Colonic mucosa (tissue), 4 donors: ENCODE measurements at regions not wholly inside any gene's neighbourhood (a gene's known extent, or its start where the extent isn't known, plus 50 kb on each side); places are given as distances from the start of the nearest gene placed in this dataset.

Experiments
- DNase-seq: peaks from one replicate; pipeline ENCODE4 v3.0.0-alpha.2; 2020
- H3K27ac ChIP-seq: fragments of 200-600 bp; one replicate; pipeline ENCODE4 v1.8.0; 2021
- H3K27me3 ChIP-seq: fragments of 200-600 bp; one replicate; pipeline ENCODE4 v1.8.0; 2021
- H3K36me3 ChIP-seq: fragments of 200-600 bp; one replicate; pipeline ENCODE4 v1.8.0; 2021
- H3K4me1 ChIP-seq: fragments of 200-600 bp; one replicate; pipeline ENCODE4 v1.8.0; 2021; ENCODE audit warnings: mild to moderate bottlenecking
- H3K4me3 ChIP-seq: fragments of 200-600 bp; one replicate; pipeline ENCODE4 v1.8.0; 2021
- H3K9ac ChIP-seq, 2 donors: one replicate each; pipeline ENCODE4 v1.7.0; 2013; ENCODE audit warnings: control low read depth in 2 of 2, low read depth in 2 of 2, low read length in 2 of 2
- H3K9me3 ChIP-seq: fragments of 200-600 bp; one replicate; pipeline ENCODE4 v1.8.0; 2021
- intact Hi-C: fragments of 100-400 bp; cut with DNase I; formaldehyde crosslinking; loops from one replicate; pipeline ENCODE4 v1.14.1; 2022
- TF ChIP-seq, protein P1 (sequence below): fragments of 200-600 bp; IDR thresholded peaks from one replicate; pipeline ENCODE4 v1.8.0; 2022; ENCODE audit warnings: antibody characterized with exemption, mild to moderate bottlenecking
- donor health status: healthy.
- donor health status: DM: no; HTN: no; CAD: no.
- donor health status: DM: no; HTN: no; CAD: no.

DNA sequence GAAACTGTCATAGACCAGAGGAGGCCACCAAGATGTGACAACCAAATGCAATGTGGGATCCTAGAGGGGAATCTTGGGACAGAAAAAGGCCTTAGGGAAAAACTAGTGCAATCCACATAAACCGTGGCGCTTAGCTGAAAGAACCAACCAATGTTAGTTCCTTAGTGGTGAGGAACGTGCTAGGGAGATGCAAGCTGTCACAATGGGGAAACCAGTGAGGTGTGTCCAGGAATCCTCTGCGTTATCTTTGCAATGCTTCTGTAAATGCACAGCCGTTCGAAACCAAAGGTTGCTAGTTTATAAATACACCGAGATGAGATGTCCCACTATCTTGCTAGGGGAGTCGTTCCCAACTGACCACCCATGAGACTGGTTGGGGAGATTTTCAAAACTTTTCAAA, 157.0 kb upstream of the ID2 start:
- no peak for DNase-seq
- intact Hi-C loops, result no loop called here
- TF ChIP-seq, protein P1, sequence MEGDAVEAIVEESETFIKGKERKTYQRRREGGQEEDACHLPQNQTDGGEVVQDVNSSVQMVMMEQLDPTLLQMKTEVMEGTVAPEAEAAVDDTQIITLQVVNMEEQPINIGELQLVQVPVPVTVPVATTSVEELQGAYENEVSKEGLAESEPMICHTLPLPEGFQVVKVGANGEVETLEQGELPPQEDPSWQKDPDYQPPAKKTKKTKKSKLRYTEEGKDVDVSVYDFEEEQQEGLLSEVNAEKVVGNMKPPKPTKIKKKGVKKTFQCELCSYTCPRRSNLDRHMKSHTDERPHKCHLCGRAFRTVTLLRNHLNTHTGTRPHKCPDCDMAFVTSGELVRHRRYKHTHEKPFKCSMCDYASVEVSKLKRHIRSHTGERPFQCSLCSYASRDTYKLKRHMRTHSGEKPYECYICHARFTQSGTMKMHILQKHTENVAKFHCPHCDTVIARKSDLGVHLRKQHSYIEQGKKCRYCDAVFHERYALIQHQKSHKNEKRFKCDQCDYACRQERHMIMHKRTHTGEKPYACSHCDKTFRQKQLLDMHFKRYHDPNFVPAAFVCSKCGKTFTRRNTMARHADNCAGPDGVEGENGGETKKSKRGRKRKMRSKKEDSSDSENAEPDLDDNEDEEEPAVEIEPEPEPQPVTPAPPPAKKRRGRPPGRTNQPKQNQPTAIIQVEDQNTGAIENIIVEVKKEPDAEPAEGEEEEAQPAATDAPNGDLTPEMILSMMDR, result no peak

DNA sequence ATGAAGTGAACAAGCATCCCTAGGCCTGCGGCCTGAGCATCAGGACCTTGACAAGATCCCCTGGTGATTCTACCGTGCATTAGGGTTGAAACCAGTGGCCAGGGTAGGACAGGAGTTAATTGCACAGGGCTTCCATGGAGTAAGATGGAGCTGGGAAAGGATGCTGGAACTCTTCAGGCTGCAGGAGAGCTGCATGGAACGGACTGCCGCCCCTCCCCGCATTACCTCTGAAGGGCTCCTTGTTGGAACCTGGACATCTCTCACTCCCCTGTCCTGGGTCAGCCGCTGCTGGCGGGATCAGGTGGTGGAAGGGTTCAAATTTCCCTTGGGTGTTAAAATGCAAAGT, 156.6 kb upstream of the ID2 start:
- H3K9me3 ChIP-seq, result no peaks in the 10 kb centered on the region
- TF ChIP-seq, protein P1, result no peak
- no peak overlapping the region for H3K4me3 ChIP-seq
- H3K27me3 ChIP-seq, result no peaks in the 10 kb centered on the region
- intact Hi-C loops, result no loop called here
- no peak for DNase-seq
- peak overlapping the region in 1 of 2 donors; percentile 65 for H3K9ac ChIP-seq
- peaks cover 15% of the 10 kb centered on the region for H3K4me1 ChIP-seq
- no peaks in the 10 kb centered on the region for H3K36me3 ChIP-seq
- H3K27ac ChIP-seq, result peak overlapping the region; percentile 84

More for the DNA sequence above, 157.0 kb upstream of the ID2 start:
- no peaks in the 10 kb centered on the region for H3K36me3 ChIP-seq
- H3K4me3 ChIP-seq, result no peak overlapping the region
- no peak overlapping the region for H3K27ac ChIP-seq
- H3K9me3 ChIP-seq, result no peaks in the 10 kb centered on the region
- peaks cover 15% of the 10 kb centered on the region for H3K4me1 ChIP-seq
- H3K27me3 ChIP-seq, result no peaks in the 10 kb centered on the region
- no peak overlapping the region for H3K9ac ChIP-seq

DNA sequence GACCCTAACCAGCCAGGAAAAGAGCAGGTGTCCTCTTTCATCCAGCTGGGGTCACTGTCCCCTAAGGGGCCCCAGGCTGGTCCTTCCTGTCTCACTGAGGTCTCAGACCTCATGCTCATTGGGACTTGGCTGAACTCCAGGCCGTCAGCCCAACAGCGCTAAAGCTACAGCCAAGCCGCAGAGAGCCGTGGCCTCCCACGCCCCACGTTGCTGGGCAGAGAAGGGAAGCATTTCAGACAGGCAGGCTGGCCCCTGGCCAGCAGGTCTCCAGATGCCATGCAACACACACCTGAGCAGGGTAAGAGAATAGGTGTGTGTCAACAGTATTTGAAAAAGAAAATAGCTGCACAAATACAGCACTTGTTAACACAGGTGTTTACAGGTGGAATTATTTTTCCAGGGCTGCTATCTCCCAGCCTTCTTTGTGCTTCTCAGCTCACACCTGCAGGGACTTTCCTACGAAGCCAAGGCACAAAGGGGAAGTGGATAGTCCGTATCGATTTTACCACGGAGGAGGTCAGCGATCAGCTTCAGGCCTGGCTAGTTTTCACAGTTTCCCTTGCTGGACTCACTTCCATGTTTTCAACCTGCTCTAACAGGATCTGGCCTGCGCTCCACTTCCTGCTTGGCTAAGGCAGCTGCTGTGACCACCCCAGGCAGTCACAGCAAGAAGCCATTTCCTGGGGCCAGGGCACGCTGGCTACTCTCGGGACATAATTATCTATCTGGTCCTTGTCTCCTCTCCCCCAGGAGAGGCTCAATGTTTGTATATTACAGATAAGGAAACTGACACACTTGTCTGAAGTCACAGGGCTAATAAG, 156.1 kb upstream of the ID2 start:
- H3K4me1 ChIP-seq, result peaks cover 15% of the 10 kb centered on the region
- no peak overlapping the region for H3K4me3 ChIP-seq
- TF ChIP-seq, protein P1, result no peak
- no peaks in the 10 kb centered on the region for H3K27me3 ChIP-seq
- no peaks in the 10 kb centered on the region for H3K9me3 ChIP-seq
- H3K36me3 ChIP-seq, result no peaks in the 10 kb centered on the region
- peak overlapping the region in 1 of 2 donors; percentile 65 for H3K9ac ChIP-seq
- intact Hi-C loops, result no loop called here
- peak overlapping the region; percentile 84 for H3K27ac ChIP-seq
- peak; percentile 89 for DNase-seq

DNA sequence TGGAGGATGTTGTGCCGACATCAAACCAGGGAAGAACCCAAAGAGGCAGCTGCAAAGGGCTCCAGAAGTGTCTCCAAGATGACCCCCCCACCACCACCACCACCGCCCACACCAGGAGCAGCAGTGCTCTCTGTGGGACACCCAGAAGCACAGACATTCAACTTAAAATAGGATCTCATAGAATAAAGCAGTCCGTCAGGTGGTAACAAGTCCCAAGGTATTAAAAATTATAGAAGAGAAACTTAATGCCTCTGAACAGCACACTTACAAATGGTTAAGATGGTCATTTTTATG, 155.5 kb upstream of the ID2 start:
- Histone ChIP-seq H3K27ac (peak overlapping the region; percentile 84), H3K4me1 (peaks cover 15% of the 10 kb centered on the region), H3K36me3 (no peaks in the 10 kb centered on the region), H3K9ac (peak overlapping the region in 1 of 2 donors; percentile 65), H3K4me3 (no peak overlapping the region), H3K9me3 (no peaks in the 10 kb centered on the region), H3K27me3 (no peaks in the 10 kb centered on the region)
- no peak for DNase-seq
- intact Hi-C loops, result no loop called here
- TF ChIP-seq, protein P1, result no peak

DNA sequence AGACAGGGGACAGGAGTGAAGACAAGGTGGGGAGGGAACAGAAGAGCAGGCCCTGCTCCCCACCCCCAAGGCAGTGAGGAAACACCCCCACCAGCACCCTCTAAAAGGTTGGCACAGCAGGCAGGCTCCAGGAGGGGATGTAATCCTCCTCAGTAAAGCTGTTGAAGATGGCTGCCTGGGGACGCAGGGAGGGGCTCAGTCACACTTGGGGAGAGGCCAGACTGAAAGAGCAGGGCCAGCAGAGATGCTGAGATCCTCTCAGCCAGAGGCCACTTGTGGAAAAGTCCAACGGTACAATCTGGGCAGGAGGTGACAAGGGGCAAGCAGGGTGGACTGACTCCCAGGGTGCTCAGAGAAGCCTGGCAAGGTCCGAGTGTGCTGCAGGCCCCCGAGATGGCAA, 154.8 kb upstream of the ID2 start:
- H3K36me3 ChIP-seq, result no peaks in the 10 kb centered on the region
- DNase-seq, result no peak
- TF ChIP-seq, protein P1, result no peak
- H3K27me3 ChIP-seq, result no peaks in the 10 kb centered on the region
- no peak overlapping the region for H3K4me3 ChIP-seq
- peak overlapping the region; percentile 84 for H3K27ac ChIP-seq
- no peaks in the 10 kb centered on the region for H3K9me3 ChIP-seq
- peaks cover 15% of the 10 kb centered on the region for H3K4me1 ChIP-seq
- intact Hi-C loops, result no loop called here
- H3K9ac ChIP-seq, result no peak overlapping the region
